GM21576 (cell line): ENCODE measurements at regions not wholly inside any gene's neighbourhood (a gene's known extent, or its start where the extent isn't known, plus 50 kb on each side); places are given as distances from the start of the nearest gene placed in this dataset.

Experiments used
- ATAC-seq: cut with Tn5 transposase; IDR thresholded peaks from one replicate; pipeline ENCODE4 v1.9.1; 2021; ENCODE audit warnings: mild to moderate bottlenecking, moderate library complexity; ENCODE audit not compliant: unreplicated experiment

- ATAC-seq, result peak; percentile 70
Measured at GRCh38 chr11:130636722-130637464, 188.4 kb downstream of the ADAMTS15 start.

GRCh38 chr11:130637566-130637965 is 189.1 kb downstream of the ADAMTS15 start:
- no peak for ATAC-seq

- no peak for ATAC-seq
Measured at GRCh38 chr11:130638033-130638432, 189.6 kb downstream of the ADAMTS15 start.

DNA sequence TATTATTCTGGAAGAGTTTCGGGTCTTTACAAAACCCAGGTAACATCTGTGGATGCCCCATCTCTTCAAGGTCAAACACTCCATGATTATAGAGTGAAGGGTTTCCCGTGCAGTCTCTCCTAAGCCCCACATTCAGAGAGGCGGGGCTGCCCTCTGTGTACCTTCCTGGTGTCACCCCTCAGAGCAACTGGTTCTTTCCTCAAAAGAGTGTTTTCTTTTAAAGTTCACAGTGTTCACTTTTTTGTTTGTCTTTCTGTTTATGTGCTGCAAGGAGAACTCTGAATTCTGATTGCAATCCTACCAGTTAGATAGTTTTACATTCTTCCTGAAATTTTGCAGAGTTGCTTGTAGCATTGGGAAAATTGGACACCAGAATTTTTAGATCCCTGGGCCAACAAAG is 190.2 kb downstream of the ADAMTS15 start:
- ATAC-seq, result no peak

DNA sequence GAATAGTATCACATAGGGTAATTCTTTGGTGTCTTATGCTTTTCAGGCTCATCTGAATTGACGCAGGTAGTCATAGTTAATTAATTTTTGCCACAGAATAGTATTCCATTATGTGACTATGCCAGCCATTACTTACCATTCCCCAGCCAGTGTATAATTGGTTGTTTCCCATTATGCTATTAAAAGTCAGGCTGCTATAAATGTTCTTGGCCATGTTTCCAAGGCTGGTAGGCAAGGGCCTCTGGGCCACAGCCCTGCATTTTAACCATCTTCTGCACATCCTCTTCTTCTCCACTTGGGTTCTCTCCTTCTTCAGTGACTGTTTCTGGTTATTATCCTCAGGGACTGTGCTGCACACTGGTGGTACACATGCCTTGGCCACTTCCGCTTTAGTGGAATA is 190.9 kb downstream of the ADAMTS15 start:
- ATAC-seq, result no peak

DNA sequence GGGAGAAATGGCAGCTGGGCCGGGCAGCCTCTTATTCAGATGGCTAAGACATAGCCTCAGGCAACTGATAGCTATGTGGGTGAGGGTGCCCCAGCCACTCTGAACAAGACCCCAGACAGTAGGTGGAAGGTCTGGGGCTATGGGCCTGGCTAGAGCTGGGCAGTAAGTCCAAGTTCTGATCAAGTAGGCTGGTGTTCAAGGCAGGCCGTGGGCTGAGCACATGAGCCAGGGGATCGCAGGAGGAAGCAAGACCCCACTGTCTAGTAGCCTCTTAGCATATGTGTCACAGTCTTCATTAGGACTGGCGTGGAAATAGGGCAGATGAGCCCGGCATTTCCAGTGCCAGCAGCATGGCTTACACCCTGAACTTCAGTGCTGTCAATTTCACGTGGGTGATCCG is 192.1 kb downstream of the ADAMTS15 start:
- no peak for ATAC-seq

DNA sequence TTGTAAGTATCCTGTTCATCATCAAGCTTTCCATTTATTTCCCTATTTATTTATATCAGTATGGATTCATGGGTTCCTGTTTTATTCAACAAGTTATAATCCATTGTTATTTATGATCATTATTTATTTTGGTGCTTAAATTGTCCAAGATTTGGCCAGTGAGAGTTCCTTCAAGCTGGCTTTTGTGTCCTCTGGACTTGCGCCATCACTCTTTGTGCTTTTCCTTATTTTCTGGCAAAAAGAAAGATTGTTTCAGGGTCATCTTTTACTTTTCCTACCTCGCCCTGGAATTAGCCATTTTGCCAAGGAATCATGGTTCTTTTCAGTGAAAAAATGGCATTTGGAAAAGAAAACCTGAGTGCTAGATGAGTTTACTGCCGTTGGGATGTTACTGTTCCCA is 193.4 kb downstream of the ADAMTS15 start:
- no peak for ATAC-seq

DNA sequence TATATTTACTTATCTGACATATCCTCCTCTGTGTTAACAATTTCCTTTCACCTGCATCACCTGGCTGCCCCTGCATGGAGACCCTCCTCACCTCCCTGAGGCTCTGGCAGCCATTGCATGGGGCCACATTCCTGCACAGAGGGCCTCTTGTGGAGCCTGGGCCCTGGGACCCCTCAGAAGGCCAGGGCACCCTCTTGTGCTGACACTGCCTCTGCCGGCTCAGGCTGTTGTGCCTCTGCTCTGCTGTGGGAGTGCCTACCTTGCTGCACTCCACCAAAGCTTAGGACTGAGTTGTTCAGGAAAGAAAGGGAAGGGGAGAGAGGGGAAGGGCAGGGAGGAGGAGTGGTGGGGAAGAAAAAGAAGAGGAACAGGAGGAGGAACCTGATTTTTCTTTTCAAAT is 194.5 kb downstream of the ADAMTS15 start:
- ATAC-seq, result no peak

DNA sequence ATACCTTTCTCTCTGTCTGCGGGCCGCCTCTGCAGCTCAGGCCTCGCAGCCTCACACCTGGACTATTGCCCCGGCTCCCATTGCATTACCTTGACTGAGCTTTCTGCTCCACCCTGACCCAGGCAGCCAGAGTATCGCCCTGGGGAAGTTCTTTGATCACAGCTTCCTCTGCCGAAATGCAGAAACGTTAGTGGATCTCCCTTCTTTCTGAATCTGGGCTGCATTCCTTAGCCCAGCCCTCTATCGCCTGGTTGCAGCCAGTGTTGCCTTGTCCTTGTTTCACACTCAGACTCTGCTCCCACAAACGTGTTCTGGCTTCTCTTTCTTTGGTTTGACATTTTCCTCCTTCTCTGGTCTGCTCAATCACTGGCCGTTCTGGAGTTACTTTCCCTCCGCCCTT is 195.7 kb downstream of the ADAMTS15 start:
- ATAC-seq, result no peak

GRCh38 chr11:130645164-130645842 is 196.9 kb downstream of the ADAMTS15 start:
- no peak for ATAC-seq

DNA sequence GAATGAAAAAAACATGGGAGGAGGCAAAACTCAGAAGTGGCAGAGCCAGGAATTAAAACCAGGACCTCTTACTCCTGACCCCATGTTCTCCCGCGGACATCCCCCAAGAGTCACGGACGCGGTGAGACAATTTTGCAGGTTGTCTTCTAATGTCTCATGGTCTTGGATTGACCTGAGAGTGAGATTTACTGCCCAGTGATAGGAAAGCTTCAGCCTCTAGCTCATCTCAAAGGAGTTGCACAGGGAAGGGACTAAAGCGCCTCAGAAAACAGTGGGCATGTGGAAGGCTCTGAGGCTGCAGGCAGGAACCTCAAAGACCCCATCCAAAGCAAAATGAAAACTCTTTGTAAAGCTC is 197.4 kb downstream of the ADAMTS15 start:
- ATAC-seq, result no peak

DNA sequence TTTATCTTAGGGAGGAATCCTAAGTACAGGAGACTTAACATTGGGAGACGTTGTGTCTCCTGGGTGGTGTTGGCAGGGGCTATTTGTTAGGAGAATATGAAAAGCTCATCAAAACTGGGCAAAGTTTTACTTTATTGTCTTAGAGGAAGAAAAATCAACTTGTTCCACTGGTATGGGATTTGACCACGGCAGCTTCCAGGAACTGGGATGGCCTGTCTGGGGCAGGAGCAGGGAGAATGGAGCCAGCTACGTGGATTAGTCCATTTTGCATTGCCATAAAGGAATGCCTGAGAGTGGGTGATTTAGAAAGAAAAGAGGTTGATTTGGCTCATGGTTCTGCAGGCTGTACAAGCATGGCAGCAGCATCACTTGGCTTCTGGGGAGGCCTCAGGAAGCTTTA is 198.4 kb downstream of the ADAMTS15 start:
- no peak for ATAC-seq

- no peak for ATAC-seq
Measured at GRCh38 chr11:130647371-130647770, 198.9 kb downstream of the ADAMTS15 start.

DNA sequence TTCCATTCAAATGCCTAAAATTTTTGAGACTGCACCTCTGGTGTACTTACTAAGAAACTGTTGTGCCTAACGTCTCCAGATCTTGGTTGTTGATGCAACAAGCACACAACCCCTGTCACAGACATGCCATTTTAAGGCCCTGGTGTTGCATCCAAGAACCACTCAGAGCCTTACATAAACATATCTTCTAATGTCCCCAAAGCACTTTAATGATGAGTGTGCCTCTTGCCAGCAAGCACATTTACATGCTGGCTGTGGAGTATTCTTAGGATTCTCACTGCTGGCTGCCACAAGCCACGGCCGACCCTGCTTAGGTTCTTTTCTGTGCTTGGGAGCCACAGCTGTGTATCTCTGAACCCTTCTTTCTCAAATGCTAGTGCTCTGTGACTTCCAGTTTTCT is 201.4 kb downstream of the ADAMTS15 start:
- no peak for ATAC-seq

DNA sequence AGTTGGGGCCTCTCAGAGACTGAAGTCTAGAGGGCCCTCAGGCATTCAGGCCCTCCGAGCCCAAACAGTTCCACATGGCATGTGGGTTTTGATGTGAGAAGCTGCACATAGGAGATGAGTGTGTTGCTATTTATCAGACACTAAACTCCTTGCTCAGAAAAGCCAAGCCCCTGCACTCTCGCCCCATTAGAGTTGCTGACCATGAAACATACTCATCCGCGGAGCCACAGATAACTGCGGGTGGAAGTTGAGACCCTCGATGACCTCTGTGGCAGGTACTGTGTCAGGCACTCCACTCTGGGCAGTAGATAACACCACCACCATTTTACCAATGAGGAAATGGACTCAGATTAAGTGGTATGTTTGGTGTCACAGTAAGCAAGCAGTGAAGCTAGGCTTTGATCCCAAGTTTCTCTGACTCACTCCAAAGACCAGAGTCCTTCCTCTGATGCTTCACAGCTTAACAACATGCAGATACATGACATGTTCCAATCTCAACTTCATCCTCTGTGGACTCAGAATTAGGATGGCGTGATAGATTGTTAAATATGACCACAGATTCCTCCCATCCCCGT is 202.1 kb downstream of the ADAMTS15 start:
- no peak for ATAC-seq

- no peak for ATAC-seq
Measured at GRCh38 chr11:130651066-130651855, 202.8 kb downstream of the ADAMTS15 start.

GRCh38 chr11:130652671-130653335 is 204.4 kb downstream of the ADAMTS15 start:
- no peak for ATAC-seq

DNA sequence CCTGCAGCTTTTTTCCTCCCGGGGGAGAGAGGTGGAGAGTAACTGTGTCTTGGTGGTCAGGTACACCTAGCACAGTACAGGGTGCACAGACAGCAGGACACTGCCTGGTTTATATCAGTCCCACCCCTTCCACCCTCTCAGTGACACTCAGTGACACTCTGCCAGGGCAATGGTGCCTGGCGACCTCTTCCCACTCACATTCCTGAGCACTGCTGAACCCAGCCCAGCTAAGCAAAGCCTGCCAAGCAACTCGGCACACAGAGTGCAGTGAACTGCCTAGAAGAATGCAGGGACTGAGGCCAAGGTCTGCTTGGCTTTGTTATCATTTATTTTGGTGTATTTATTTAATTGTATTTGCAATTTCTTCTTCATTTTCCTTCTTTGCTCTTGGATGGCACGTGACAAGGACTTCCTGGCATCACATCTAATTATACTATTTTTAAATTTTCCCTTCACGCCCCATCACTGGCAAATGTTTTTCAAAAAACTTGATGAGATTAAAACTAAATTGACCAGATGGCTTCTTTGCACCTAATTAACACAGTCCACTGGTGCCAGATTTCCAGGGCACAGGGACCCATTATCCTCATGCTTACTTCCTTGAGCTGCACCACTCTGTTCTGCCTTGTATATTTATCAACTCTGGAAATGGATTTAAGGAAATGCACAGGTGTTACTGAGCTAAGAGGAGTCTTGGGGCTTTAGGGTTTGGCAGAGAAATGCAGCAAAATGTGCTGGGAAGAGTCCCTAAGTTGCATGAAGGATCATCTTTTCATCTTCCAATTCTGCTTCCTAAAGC is 205.6 kb downstream of the ADAMTS15 start:
- no peak for ATAC-seq

GRCh38 chr11:130655300-130655699 is 206.9 kb downstream of the ADAMTS15 start:
- no peak for ATAC-seq

GRCh38 chr11:130666781-130667251 is 218.4 kb downstream of the ADAMTS15 start:
- no peak for ATAC-seq
